HepG2 (cell line): ENCODE measurements at regions not wholly inside any gene's neighbourhood (a gene's known extent, or its start where the extent isn't known, plus 50 kb on each side); places are given as distances from the start of the nearest gene placed in this dataset.

Source experiments
- ATAC-seq: fragments of 200-7000 bp; cut with Tn5 transposase; 3 replicates; pipeline ENCODE4 v1.9.1; 2020; ENCODE audit warnings: mild to moderate bottlenecking, moderate library complexity
- BruUV-seq: library from RNA; stranded (reverse); fragments of 400-500 nt; replicated peaks from 2 replicates; lab custom pipeline; 2021; lab: Mats Ljungman, UMichigan
- CTCF ChIA-PET: fragments of 300-600 bp; formaldehyde crosslinking; extraction: SDS; loops from one replicate; lab custom pipeline; 2021; ENCODE audit warnings: low total read pairs, inconsistent platforms, low intra/inter-chr PET ratio; lab: Yijun Ruan, JAX
- POLR2A ChIA-PET: fragments of 350-600 bp; sonication (Branson Sonifier 250); formaldehyde crosslinking; loops from one replicate; lab custom pipeline; 2020; ENCODE audit warnings: antibody characterized with exemption, inconsistent platforms; lab: Yijun Ruan, JAX
- DNase-seq: peaks from one replicate; pipeline ENCODE4 v3.0.0-alpha.2; 2015; ENCODE audit warnings: low spot score
- FAIRE-seq: peaks from 3 replicates; lab custom pipeline; 2011; peaks lifted over from hg19 to GRCh38; lab: Jason Lieb, UNC
- H2AFZ ChIP-seq: one replicate; pipeline ENCODE4 v1.6.1; 2011; ENCODE audit warnings: low read length, inconsistent platforms
- H3K27ac ChIP-seq: fragments of 300-600 bp; 3 replicates; pipeline ENCODE4 v1.8.0; 2011; ENCODE audit warnings: mixed run types, mild to moderate bottlenecking, mixed read lengths, low read length, inconsistent platforms; ENCODE audit not compliant: insufficient read depth; ENCODE audit errors: extremely low read length
- H3K27me3 ChIP-seq, 2 experiments: fragments of 200-600 bp in 1 of 2; 2 replicates in 1 of 2; 3 replicates in 1 of 2; pipeline versions ENCODE4 v1.6.0 to v1.8.0; 2011; ENCODE audit warnings: low read length in 2 of 2, mild to moderate bottlenecking in 2 of 2, moderate library complexity in 2 of 2, inconsistent platforms in 1 of 2; ENCODE audit not compliant: insufficient read depth in 2 of 2, control insufficient read depth in 1 of 2
- H3K36me3 ChIP-seq, 2 experiments: fragments of 200-600 bp in 1 of 2; replicated peaks in 1 of 2; 2 replicates in 1 of 2; 3 replicates in 1 of 2; pipeline versions ENCODE4 v1.5.1 to v1.8.0; 2011; ENCODE audit warnings: low read length in 2 of 2, inconsistent platforms in 1 of 2; ENCODE audit not compliant: insufficient read depth in 2 of 2, control insufficient read depth in 1 of 2
- H3K4me1 ChIP-seq: 2 replicates; pipeline ENCODE4 v1.5.1; 2012; ENCODE audit warnings: low read length, inconsistent platforms; ENCODE audit not compliant: insufficient read depth
- H3K4me2 ChIP-seq: 2 replicates; pipeline ENCODE4 v1.6.0; 2011; ENCODE audit warnings: low read depth, low read length, inconsistent platforms
- H3K4me3 ChIP-seq, 3 experiments: fragments of 200-600 bp in 1 of 3; sonication (generic), shearing (Covaris generic) in 1 of 3; replicated peaks in 1 of 3; 2 replicates each; pipeline ENCODE4 v1.5.1; 2011 to 2016; ENCODE audit warnings: low read length in 3 of 3, inconsistent platforms in 2 of 3, low read depth in 2 of 3, mild to moderate bottlenecking in 2 of 3, control low read depth in 1 of 3, mixed read lengths in 1 of 3; ENCODE audit not compliant: insufficient read depth in 1 of 3
- H3K79me2 ChIP-seq: one replicate; pipeline ENCODE4 v1.6.1; 2011; ENCODE audit warnings: low read length, inconsistent platforms; ENCODE audit not compliant: insufficient read depth
- H3K9ac ChIP-seq: 2 replicates; pipeline ENCODE4 v1.6.0; 2011; ENCODE audit warnings: mild to moderate bottlenecking, low read depth, low read length, inconsistent platforms; ENCODE audit not compliant: insufficient read depth
- H3K9me3 ChIP-seq: 2 replicates; pipeline ENCODE4 v1.5.1; 2012; ENCODE audit warnings: mild to moderate bottlenecking, low read length
- H4K20me1 ChIP-seq: 2 replicates; pipeline ENCODE4 v1.6.0; 2011; ENCODE audit warnings: inconsistent platforms, mild to moderate bottlenecking, low read length, moderate library complexity; ENCODE audit not compliant: insufficient read depth
- EP300 ChIP-seq, 3 experiments: sonication (generic) in 1 of 3; formaldehyde crosslinking in 1 of 3; IDR thresholded peaks; 2 replicates each; pipeline versions ENCODE4 v1.5.1 to v1.6.1; 2011 to 2020; ENCODE audit warnings: low read depth in 2 of 3, low read length in 2 of 3, borderline replicate concordance in 1 of 3, improper control_type of control experiment in 1 of 3, mild to moderate bottlenecking in 1 of 3, missing genetic modification reagents in 1 of 3, moderate library complexity in 1 of 3
- HDAC6 ChIP-seq: fragments of 200-600 bp; sonication (generic); IDR thresholded peaks from 2 replicates; pipeline ENCODE4 v1.7.0; 2017; ENCODE audit warnings: mild to moderate bottlenecking, antibody characterized with exemption, low read length, low read depth
- HMGA1 ChIP-seq: sonication (generic); formaldehyde crosslinking; conservative IDR thresholded peaks from 2 replicates; pipeline ENCODE4 v1.4.0; 2020; ENCODE audit warnings: missing genetic modification reagents
- MIER3 ChIP-seq: IDR thresholded peaks from 2 replicates; pipeline ENCODE4 v1.6.1; 2016; ENCODE audit warnings: missing compliant biosample characterization, borderline replicate concordance
- NFYB ChIP-seq: sonication (generic); formaldehyde crosslinking; IDR thresholded peaks from 2 replicates; pipeline ENCODE4 v1.4.0; 2020; ENCODE audit warnings: missing genetic modification reagents
- ONECUT2 ChIP-seq: sonication (generic); formaldehyde crosslinking; IDR thresholded peaks from 2 replicates; pipeline ENCODE4 v1.4.0; 2020; ENCODE audit warnings: missing genetic modification reagents
- PHF5A ChIP-seq: IDR thresholded peaks from one replicate; pipeline ENCODE4 v1.6.1; 2018; ENCODE audit warnings: low read depth, missing genetic modification reagents; ENCODE audit not compliant: unreplicated experiment
- SNAPC5 ChIP-seq: sonication (generic); formaldehyde crosslinking; IDR thresholded peaks from 2 replicates; pipeline ENCODE4 v1.8.1; 2023; ENCODE audit warnings: mild to moderate bottlenecking, missing genetic modification reagents, borderline replicate concordance
- ZNF317 ChIP-seq: sonication (generic); formaldehyde crosslinking; IDR thresholded peaks from 2 replicates; pipeline ENCODE4 v1.5.0; 2020; ENCODE audit warnings: mild to moderate bottlenecking, missing genetic modification reagents
- ZNF607 ChIP-seq: sonication (generic); formaldehyde crosslinking; IDR thresholded peaks from 2 replicates; pipeline ENCODE4 v1.5.1; 2020; ENCODE audit warnings: missing genetic modification reagents, mild to moderate bottlenecking, borderline replicate concordance
- ZNF646 ChIP-seq: sonication (generic); formaldehyde crosslinking; IDR thresholded peaks from 2 replicates; pipeline ENCODE4 v1.9.0; 2021; ENCODE audit warnings: mild to moderate bottlenecking, missing genetic modification reagents
- ZNF75D ChIP-seq: sonication (generic); formaldehyde crosslinking; IDR thresholded peaks from 2 replicates; pipeline ENCODE4 v1.8.1; 2023; ENCODE audit warnings: missing genetic modification reagents, mild to moderate bottlenecking, borderline replicate concordance
- ZNF788 ChIP-seq: sonication (generic); formaldehyde crosslinking; IDR thresholded peaks from 2 replicates; pipeline ENCODE4 v1.5.0; 2020; ENCODE audit warnings: mild to moderate bottlenecking, missing genetic modification reagents, borderline replicate concordance
- ZSCAN22 ChIP-seq: sonication (generic); formaldehyde crosslinking; IDR thresholded peaks from 2 replicates; pipeline ENCODE4 v1.4.0; 2020; ENCODE audit warnings: mild to moderate bottlenecking, missing genetic modification reagents
- in situ Hi-C: cut with HindIII; loops from 2 replicates; pipeline ENCODE4 v1.10.0; 2017; ENCODE audit warnings: low pct_unique_long_range_greater_than_20kb; ENCODE audit not compliant: extremely low pct_ligation_motif_present
- intact Hi-C: fragments of 100-400 bp; cut with micrococcal nuclease; formaldehyde crosslinking; loops from one replicate; pipeline ENCODE4 v1.10.0; 2022; ENCODE audit not compliant: unreplicated experiment
- TF ChIP-seq, protein P1 (sequence below): sonication (generic); formaldehyde crosslinking; IDR thresholded peaks from 2 replicates; pipeline ENCODE4 v1.4.0; 2020; ENCODE audit warnings: low read depth, mild to moderate bottlenecking, missing genetic modification reagents
- TF ChIP-seq, protein P2 (sequence below): IDR thresholded peaks from 2 replicates; pipeline ENCODE4 v1.6.1; 2012; ENCODE audit warnings: inconsistent platforms
- TF ChIP-seq, protein P3 (sequence below): sonication (generic); formaldehyde crosslinking; IDR thresholded peaks from 2 replicates; pipeline ENCODE4 v1.5.0; 2020; ENCODE audit warnings: mild to moderate bottlenecking, missing genetic modification reagents, moderate library complexity

DNA sequence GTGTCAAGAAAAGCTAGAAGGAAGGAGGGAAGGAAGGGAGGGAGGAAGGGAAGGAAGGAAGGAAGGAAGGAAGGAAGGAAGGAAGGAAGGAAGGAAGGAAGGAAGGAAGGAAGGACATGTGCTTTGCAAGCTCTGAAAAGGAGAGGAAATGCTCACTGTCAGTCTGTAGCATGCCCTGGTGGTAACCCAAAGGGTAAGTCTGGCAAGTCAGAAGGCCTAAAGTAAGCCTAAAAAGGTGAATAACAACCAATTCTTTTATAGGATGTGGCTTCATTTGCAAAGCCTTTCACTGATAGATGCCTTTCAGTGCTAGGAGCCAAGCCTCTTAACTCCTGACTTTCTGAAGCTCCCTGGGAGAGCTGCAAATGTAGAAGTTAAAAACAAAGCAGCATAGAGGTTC is 542.6 kb downstream of the CFAP47 start:
- Histone ChIP-seq H3K9me3 (no peaks in the 10 kb centered on the region), H4K20me1 (no peaks in the 10 kb centered on the region), H3K27ac (no peak overlapping the region), H3K4me2 (no peak overlapping the region), H2AFZ (no peak overlapping the region), H3K36me3 (no peaks in the 10 kb centered on the region), H3K9ac (no peak overlapping the region), H3K27me3 (no peaks in the 10 kb centered on the region), H3K79me2 (no peaks in the 10 kb centered on the region), H3K4me1 (no peaks in the 10 kb centered on the region), H3K4me3 (no peak overlapping the region)
- no TSS peak for BruUV-seq
- in situ Hi-C loops: no loop called here
- DNase-seq (no peak), FAIRE-seq (no peak), ATAC-seq (no peak)
- intact Hi-C loops: no loop called here
- CTCF ChIA-PET: no interaction called here
- POLR2A ChIA-PET: no interaction called here
- TF ChIP-seq ONECUT2 (CRISPR knock-in tag) (no peak), PHF5A (no peak), ZNF607 (CRISPR knock-in tag) (no peak), HMGA1 (CRISPR knock-in tag) (no peak), ZNF646 (CRISPR knock-in tag) (no peak), EP300 (IDR thresholded peaks at IDR 0.05; ENCODE audit: low read depth in 2 of 2, low read length in 2 of 2) (no peak), EP300 (CRISPR knock-in tag; IDR thresholded peaks at IDR 0.05; ENCODE audit: borderline replicate concordance) (no peak), SNAPC5 (no peak), ZNF317 (CRISPR knock-in tag) (no peak), NFYB (CRISPR knock-in tag) (no peak), ZNF75D (CRISPR knock-in tag) (no peak), MIER3 (CRISPR knock-in tag) (no peak), ZNF788 (CRISPR knock-in tag) (no peak), ZSCAN22 (CRISPR knock-in tag) (no peak), HDAC6 (no peak)
- TF ChIP-seq, protein P1, sequence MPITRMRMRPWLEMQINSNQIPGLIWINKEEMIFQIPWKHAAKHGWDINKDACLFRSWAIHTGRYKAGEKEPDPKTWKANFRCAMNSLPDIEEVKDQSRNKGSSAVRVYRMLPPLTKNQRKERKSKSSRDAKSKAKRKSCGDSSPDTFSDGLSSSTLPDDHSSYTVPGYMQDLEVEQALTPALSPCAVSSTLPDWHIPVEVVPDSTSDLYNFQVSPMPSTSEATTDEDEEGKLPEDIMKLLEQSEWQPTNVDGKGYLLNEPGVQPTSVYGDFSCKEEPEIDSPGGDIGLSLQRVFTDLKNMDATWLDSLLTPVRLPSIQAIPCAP: no peak
- TF ChIP-seq, protein P2, sequence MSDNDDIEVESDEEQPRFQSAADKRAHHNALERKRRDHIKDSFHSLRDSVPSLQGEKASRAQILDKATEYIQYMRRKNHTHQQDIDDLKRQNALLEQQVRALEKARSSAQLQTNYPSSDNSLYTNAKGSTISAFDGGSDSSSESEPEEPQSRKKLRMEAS: no peak
- TF ChIP-seq, protein P3, sequence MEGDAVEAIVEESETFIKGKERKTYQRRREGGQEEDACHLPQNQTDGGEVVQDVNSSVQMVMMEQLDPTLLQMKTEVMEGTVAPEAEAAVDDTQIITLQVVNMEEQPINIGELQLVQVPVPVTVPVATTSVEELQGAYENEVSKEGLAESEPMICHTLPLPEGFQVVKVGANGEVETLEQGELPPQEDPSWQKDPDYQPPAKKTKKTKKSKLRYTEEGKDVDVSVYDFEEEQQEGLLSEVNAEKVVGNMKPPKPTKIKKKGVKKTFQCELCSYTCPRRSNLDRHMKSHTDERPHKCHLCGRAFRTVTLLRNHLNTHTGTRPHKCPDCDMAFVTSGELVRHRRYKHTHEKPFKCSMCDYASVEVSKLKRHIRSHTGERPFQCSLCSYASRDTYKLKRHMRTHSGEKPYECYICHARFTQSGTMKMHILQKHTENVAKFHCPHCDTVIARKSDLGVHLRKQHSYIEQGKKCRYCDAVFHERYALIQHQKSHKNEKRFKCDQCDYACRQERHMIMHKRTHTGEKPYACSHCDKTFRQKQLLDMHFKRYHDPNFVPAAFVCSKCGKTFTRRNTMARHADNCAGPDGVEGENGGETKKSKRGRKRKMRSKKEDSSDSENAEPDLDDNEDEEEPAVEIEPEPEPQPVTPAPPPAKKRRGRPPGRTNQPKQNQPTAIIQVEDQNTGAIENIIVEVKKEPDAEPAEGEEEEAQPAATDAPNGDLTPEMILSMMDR (CRISPR knock-in tag): no peak
